ENCODE measurements at regions not wholly inside any gene's neighbourhood (a gene's known extent, or its start where the extent isn't known, plus 50 kb on each side); places are given as distances from the start of the nearest gene placed in this dataset.

DNA sequence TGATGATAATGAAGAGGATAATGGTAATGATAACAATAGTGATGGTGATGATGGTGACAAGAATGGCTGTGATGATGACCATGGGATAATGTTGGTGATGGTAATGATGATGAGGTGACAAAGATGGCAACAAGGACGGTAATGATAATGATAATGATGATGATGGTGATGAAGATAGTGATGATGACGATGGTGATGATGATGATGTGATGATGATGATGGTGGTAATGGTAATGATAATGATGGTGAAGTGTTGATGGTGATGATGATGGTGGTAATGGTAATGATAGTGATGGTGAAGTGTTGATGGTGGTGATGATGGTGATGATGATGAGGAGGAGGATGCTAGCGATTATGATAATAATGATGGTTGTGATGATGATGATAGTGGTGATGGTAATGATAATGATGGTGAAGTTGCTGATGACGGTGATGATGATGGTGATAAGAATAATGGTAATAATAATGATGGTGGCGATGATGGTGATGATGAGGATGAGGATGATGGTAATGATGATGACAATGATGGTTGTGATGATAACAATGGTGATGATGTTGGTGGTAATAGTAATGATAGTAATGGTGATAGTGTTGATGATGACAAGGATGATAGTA, 54.7 kb upstream of the OPCML start:
- Histone ChIP-seq H3K27ac (ENCODE audit: low read depth, low read length) (no peak overlapping the region), H3K27me3 (ENCODE audit: insufficient read depth, low read length) (no peaks in the 10 kb centered on the region), H2AFZ (ENCODE audit: low read length) (no peak overlapping the region), H3K9me3 (ENCODE audit: low read depth, low read length) (peaks cover 3% of the 10 kb centered on the region), H3K4me3 (ENCODE audit: insufficient read depth, low read length) (no peak overlapping the region), H3K79me2 (ENCODE audit: insufficient read depth, low read length) (no peaks in the 10 kb centered on the region), H3K36me3 (ENCODE audit: insufficient read depth, low read length) (no peaks in the 10 kb centered on the region), H3K4me2 (ENCODE audit: insufficient read depth, low read length) (no peak overlapping the region), H4K20me1 (ENCODE audit: insufficient read depth, low read length) (no peaks in the 10 kb centered on the region), H3K4me1 (ENCODE audit: insufficient read depth, low read length) (no peaks in the 10 kb centered on the region)
- TF ChIP-seq, protein P1, sequence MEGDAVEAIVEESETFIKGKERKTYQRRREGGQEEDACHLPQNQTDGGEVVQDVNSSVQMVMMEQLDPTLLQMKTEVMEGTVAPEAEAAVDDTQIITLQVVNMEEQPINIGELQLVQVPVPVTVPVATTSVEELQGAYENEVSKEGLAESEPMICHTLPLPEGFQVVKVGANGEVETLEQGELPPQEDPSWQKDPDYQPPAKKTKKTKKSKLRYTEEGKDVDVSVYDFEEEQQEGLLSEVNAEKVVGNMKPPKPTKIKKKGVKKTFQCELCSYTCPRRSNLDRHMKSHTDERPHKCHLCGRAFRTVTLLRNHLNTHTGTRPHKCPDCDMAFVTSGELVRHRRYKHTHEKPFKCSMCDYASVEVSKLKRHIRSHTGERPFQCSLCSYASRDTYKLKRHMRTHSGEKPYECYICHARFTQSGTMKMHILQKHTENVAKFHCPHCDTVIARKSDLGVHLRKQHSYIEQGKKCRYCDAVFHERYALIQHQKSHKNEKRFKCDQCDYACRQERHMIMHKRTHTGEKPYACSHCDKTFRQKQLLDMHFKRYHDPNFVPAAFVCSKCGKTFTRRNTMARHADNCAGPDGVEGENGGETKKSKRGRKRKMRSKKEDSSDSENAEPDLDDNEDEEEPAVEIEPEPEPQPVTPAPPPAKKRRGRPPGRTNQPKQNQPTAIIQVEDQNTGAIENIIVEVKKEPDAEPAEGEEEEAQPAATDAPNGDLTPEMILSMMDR (IDR thresholded peaks at IDR 0.05; ENCODE audit: extremely low read depth, low read depth, low read length): no peak
- no peak for DNase-seq (ENCODE audit: insufficient read length, low spot score, missing footprints)

DNA sequence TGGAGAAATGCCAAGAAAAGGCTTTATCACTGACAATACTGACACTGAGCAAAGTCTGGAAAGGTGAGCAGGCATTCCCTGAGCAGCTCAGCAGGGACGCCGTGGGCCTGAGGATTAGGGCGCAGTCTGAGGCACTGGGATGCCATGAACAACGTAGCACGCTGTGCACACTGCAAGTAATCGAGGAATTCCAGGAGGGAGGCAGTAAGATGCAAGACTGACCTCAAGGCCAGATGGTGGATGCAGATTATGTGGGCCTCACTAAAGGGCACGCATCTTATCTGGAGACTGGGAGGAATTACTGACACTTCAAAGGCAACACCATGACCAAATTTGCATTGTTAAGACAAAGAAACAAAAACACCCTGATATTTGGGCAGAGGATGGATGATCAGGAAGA, 50.4 kb upstream of the OPCML start:
- no peaks in the 10 kb centered on the region for H3K36me3 ChIP-seq (ENCODE audit: insufficient read depth, low read length)
- H3K27me3 ChIP-seq (ENCODE audit: insufficient read depth, low read length): no peaks in the 10 kb centered on the region
- peaks cover 3% of the 10 kb centered on the region for H3K9me3 ChIP-seq (ENCODE audit: low read depth, low read length)
- H4K20me1 ChIP-seq (ENCODE audit: insufficient read depth, low read length): no peaks in the 10 kb centered on the region
- no peak overlapping the region for H2AFZ ChIP-seq (ENCODE audit: low read length)
- H3K4me1 ChIP-seq (ENCODE audit: insufficient read depth, low read length): no peaks in the 10 kb centered on the region
- no peak overlapping the region for H3K27ac ChIP-seq (ENCODE audit: low read depth, low read length)
- TF ChIP-seq, protein P1 (IDR thresholded peaks at IDR 0.05; ENCODE audit: extremely low read depth, low read depth, low read length): no peak
- no peaks in the 10 kb centered on the region for H3K79me2 ChIP-seq (ENCODE audit: insufficient read depth, low read length)
- no peak for DNase-seq (ENCODE audit: insufficient read length, low spot score, missing footprints)
- no peak overlapping the region for H3K4me2 ChIP-seq (ENCODE audit: insufficient read depth, low read length)
- H3K4me3 ChIP-seq (ENCODE audit: insufficient read depth, low read length): no peak overlapping the region

DNA sequence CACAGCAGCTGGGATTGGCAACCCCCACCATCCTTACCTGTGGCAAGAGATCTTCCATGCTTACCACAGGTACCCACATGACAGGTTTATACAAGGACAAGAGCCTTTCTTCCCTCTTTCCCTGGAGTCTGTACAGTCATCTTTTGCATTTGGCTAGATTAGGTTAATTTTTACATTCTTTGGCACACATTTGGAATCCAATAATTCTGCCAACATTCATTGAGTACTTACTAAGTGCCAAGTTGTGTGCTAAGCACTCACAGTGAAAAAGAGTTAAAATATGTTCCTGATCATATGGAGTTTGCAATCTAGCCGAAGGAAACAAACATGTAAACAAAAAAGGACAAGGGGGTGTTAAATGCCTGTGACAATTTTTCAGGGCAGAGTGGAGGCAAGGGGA, 50.0 kb upstream of the OPCML start:
- H4K20me1 ChIP-seq (ENCODE audit: insufficient read depth, low read length): no peaks in the 10 kb centered on the region
- H3K9me3 ChIP-seq (ENCODE audit: low read depth, low read length): peaks cover 3% of the 10 kb centered on the region
- H2AFZ ChIP-seq (ENCODE audit: low read length): no peak overlapping the region
- H3K27me3 ChIP-seq (ENCODE audit: insufficient read depth, low read length): no peaks in the 10 kb centered on the region
- DNase-seq (ENCODE audit: insufficient read length, low spot score, missing footprints): no peak
- H3K79me2 ChIP-seq (ENCODE audit: insufficient read depth, low read length): no peaks in the 10 kb centered on the region
- H3K36me3 ChIP-seq (ENCODE audit: insufficient read depth, low read length): no peaks in the 10 kb centered on the region
- H3K4me2 ChIP-seq (ENCODE audit: insufficient read depth, low read length): no peak overlapping the region
- TF ChIP-seq, protein P1 (IDR thresholded peaks at IDR 0.05; ENCODE audit: extremely low read depth, low read depth, low read length): no peak
- H3K4me3 ChIP-seq (ENCODE audit: insufficient read depth, low read length): no peak overlapping the region
- no peak overlapping the region for H3K27ac ChIP-seq (ENCODE audit: low read depth, low read length)
- no peaks in the 10 kb centered on the region for H3K4me1 ChIP-seq (ENCODE audit: insufficient read depth, low read length)
